ENCODE measurements at regions not wholly inside any gene's neighbourhood (a gene's known extent, or its start where the extent isn't known, plus 50 kb on each side); places are given as distances from the start of the nearest gene placed in this dataset.

- no peak for ATAC-seq
These were observed 245.6 kb downstream of the HTR7 start for GRCh38 chr10:90612276-90612675.

- no peak for ATAC-seq
These were observed 243.2 kb downstream of the HTR7 start for GRCh38 chr10:90614631-90615030.

DNA sequence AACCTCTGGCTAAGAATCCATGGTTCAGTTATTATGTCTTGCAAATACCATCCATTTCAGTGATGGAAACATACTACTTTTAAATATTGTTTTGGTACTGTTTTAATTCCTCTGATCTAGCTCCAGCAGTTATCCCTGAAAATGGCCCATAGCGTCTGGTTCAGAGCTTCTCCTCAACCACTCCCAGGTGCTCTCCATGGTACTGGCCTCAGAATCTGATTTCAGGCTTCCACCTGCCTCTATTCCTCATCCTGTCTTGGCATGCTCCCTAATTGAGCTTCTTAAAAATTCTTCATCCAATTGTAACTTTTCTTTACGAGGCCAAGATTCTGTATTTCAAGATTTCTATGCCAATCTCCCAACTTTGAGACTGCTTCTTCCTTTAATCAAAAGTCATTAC, 236.3 kb downstream of the HTR7 start:
- ATAC-seq: no peak

- no peak for ATAC-seq
These were observed 222.6 kb downstream of the HTR7 start for GRCh38 chr10:90635111-90635765.

- ATAC-seq: no peak
These were observed 217.1 kb downstream of the HTR7 start for GRCh38 chr10:90640756-90641155.

DNA sequence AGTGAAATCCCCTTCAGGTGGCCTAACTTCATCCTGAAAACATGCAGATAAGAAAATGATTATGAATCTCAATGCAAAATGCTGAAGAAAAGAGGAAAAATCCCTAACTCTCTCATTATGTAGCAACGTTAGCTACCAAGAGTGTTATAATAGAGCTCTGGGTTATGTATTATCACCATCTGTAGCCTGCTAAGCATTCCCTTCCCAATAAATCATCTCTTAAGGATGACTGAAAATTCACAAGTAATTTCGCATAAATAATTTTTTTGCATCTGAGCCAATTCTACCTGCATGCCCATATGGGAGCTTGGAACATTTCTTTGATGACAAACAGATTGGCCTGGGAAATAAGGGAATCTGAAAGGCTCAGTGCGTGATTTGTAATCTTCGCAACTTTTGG, 216.1 kb downstream of the HTR7 start:
- ATAC-seq: no peak

DNA sequence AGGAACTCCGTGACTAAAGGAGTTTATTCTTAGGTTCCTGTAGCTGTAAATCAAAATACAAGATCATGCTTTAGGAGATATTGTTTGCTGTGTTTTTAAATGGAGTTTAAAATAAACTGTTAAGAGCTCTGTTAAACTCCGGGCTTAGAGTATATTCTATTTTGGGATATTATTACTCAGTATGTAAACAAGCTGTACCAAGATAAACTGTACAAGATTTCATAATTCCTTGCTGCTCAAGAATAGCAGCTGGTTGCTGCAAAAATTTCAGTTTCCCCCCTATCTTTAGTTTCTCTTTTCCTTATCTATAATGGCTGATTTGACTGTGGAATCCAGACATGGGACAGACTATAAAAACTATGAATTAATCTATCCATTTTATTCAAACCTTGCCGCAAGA, 215.7 kb downstream of the HTR7 start:
- ATAC-seq: no peak

DNA sequence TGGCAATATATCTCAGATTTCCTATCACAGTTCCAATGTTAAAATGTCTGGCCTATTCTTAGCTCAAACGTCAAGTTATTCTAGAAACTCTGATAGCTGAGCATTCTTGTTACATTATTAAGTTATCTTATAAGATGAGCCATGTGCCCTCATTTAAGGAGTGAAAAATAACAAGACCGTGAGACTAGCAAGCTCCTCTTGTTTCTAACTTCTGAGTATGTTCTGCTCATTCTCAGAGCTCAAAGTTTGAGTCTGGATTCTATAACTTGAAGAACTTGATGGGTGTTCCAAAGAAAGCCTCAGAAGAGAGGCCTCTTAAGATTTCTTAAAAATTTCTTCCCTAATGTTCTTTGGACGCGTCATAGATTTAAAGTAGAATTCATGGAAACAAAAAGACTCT, 215.2 kb downstream of the HTR7 start:
- no peak for ATAC-seq

- ATAC-seq: peak; percentile 59
These were observed 213.7 kb downstream of the HTR7 start for GRCh38 chr10:90644165-90644564.

DNA sequence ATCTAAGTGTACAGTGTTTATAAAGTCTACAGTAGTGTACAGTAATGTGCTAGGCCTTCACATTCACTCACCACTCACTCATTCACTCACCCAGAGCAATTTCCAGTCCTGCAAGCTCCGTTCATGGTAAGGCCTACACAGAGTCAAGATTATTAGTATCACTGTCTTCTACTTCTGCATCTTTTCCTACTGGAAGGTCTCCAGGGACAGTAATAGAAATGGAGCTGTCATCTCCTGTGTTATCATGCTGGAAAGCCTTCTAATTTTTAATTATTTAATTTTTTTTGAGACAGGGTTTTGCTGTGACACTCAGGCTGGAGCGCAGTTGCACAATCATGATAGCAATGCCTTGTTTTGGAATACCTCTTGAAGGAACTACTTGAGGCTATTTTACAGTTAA, 207.0 kb downstream of the HTR7 start:
- no peak for ATAC-seq

GRCh38 chr10:90652519-90652918, 205.3 kb downstream of the HTR7 start:
- no peak for ATAC-seq

GRCh38 chr10:90658791-90659190, 199.0 kb downstream of the HTR7 start:
- no peak for ATAC-seq

DNA sequence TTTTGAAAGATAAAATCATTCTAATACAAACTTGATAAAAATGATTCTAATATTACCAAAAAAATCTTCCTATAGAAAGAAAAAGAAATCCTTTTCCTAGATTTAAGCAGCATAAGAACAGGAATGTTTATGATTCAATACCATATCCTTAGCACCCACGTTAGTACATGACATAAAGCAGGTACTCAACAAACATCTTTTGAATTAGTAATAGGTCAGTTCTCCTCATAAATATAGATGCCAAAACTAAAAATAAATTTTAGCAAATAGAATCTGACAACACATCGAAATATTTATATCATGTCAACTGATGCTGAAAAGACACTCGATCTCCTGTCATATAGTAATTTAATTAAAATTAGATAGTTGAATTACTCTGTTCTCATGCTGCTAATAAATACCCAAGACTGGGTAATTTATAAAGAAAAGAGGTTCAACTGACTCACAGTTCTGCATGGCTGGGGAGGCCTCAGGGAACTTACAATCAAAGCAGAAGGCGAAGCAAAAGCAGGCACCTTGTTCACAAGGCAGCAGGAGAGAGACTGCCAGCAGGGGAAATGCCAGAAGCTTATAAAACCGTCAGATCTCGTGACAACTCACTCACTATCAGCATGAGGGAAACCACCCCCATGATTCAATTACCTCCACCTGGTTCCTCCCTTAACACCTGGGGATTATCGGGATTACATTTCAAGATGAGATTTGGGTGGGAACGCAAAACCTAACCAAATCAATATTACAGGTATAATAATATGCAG, 191.8 kb downstream of the HTR7 start:
- ATAC-seq: no peak

DNA sequence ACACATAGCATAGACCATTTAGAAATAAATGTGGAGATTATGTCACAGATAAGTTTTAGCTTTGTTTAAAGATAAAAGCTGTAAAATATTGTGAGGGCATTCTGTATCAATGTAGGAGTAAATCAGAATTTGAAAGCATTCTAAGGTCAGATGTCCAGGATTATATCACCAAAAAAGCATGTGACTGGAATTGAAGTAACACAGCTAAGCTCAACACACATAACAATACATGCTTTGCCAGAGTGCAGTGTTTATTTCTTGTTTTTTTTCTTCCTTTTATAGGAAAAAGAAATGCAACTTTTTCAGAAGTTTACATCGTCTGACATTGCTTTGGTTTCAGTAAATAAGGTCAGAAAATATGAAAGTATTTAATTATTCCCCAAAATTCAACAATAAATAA, 183.4 kb downstream of the HTR7 start:
- ATAC-seq: no peak

- ATAC-seq: no peak
These were observed 182.9 kb downstream of the HTR7 start for GRCh38 chr10:90674928-90675327.

DNA sequence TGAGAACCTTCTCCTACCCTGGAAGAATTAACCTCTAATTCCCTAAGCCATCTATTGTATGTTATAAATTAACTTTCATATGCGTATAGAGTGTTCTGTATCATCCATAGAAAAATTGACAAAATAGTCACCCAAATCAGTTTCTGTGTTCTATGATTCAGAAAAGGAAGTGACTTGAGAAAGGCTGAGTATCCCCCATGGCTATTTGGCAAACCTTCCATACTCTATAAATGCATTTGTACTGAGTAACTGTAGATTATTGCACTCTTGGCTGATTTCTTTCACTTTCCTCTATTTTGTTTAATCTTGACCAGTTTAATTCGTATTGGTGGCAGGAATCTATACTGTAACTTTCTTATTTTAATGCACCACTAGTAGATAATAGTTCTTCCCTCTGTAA, 182.2 kb downstream of the HTR7 start:
- peak; percentile 22 for ATAC-seq
